DMS 273 (cell line): ENCODE measurements at regions not wholly inside any gene's neighbourhood (a gene's known extent, or its start where the extent isn't known, plus 50 kb on each side); places are given as distances from the start of the nearest gene placed in this dataset.
A peak's percentile ranks its signal among the peaks of the same experiment; 100 is the strongest.
"Not testable (repeated sequence)": the region's sequence is repeated elsewhere in the genome, so short reads cannot be mapped to it uniquely, and the experiment has no call there.

Source experiments
- DNase-seq: peaks from one replicate; lab custom pipeline; 2025; ENCODE audit not compliant: unreplicated experiment; lab: John Stamatoyannopoulos, UW

DNA sequence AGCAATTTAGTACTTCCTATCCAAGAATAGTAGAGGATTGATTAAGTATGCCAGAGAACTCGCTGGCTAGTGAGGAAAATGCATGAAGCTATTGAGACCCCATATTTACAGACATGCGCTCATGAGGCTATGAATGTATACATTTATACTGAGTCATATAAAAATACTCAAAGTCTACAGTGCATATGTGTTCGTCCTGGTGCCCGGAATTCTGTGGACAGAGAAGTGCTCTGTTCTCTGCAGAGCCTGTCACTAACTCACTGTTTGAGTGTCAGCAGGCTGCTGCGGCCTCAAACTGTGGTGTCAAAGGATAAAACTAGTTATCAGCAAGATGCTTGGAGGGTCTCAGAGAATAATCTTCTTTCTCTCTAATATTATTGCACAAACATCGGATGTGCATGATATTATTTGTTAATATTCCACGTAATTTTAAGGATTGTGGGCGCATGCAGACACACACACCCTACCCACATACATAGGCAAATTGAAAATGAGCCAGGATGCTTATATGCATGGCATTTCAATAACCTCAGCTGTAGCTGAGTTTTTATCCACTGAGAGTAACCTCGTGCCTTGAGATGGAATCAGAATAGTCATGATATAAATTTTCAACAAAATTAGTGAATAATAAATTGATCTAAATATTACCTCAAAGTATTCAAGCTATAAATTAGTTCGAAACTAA, 50.0 kb upstream of the TSC22D2 start:
- no peak for DNase-seq

GRCh38 chr3:150357140-150357539, 51.0 kb upstream of the TSC22D2 start:
- DNase-seq = no peak

DNA sequence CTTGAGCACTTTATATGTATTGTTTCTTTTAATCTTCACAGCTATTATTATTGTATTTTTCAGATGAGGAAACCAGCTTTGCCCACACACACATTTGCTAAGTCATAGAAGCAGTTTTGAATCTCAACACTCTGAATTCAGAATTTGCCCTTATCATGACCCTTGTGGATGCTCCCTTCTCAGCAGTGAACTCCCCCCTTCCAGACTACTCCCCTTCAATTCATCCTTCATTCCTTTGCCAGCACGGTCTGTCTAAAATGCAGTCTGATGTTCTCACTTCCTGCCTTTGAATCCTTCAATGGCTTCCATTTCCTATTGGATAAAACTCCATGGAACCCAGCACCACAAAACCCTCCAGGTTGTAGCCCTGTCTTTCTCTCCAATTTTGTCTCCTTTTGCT, 52.5 kb upstream of the TSC22D2 start:
- DNase-seq = no peak

GRCh38 chr3:150352931-150353330, 55.2 kb upstream of the TSC22D2 start:
- DNase-seq = no peak

DNA sequence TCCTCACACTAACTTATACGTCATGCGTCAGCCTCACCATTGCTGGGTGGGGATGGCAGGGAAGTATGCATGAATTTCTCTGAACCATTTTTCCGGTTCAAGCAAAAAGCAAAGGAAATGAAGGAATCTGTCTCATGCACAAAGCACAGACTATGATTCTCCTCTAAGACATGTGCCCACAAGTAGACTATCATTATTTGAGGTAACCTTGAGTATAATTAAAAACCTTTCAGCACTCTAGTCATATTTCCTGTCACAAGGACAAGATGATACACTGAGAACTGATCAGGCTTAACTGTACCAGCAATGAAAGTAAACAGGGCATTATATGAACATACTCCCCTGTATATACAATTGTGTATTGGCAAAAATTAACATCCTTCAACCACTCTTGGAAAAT, 56.7 kb upstream of the TSC22D2 start:
- no peak for DNase-seq

DNA sequence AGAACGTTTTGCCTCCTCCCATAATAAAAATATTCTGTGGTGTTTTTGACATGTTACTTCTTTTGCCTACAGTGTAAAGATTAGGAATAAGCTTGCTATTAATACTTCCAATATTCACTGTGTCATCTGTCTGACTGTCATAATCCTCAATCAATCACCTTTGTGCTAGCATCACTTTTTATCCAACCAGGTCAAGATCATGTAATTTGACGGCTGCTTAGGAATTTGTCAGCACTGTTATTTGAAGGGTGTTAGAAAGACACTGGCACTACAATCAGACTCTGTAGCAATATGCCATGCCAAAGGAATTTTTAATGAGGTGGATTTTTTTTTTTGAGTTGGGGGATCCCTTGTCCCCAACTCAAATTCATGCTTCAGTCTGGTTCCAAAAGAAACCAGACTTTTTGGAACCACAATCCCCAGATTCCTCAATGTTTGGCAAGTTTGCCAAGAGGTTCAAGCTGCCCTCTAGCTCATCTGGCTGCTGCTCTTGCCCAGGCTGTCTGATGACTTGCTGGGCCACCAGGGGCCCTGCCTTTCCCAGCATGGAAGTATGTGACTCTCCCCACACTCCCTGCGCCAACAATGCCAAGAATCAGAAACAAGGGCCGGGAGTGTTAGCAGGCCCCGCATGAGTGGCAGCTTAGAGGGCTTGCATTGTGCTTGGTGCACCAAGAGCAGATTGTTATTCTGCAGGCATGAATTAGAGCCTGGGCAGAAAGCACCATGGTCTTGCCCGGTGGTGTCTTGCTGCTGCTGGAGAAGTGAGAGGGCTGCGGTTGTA, 58.6 kb upstream of the TSC22D2 start:
- DNase-seq = no peak

GRCh38 chr3:150348500-150348899, 59.6 kb upstream of the TSC22D2 start:
- DNase-seq = no peak

DNA sequence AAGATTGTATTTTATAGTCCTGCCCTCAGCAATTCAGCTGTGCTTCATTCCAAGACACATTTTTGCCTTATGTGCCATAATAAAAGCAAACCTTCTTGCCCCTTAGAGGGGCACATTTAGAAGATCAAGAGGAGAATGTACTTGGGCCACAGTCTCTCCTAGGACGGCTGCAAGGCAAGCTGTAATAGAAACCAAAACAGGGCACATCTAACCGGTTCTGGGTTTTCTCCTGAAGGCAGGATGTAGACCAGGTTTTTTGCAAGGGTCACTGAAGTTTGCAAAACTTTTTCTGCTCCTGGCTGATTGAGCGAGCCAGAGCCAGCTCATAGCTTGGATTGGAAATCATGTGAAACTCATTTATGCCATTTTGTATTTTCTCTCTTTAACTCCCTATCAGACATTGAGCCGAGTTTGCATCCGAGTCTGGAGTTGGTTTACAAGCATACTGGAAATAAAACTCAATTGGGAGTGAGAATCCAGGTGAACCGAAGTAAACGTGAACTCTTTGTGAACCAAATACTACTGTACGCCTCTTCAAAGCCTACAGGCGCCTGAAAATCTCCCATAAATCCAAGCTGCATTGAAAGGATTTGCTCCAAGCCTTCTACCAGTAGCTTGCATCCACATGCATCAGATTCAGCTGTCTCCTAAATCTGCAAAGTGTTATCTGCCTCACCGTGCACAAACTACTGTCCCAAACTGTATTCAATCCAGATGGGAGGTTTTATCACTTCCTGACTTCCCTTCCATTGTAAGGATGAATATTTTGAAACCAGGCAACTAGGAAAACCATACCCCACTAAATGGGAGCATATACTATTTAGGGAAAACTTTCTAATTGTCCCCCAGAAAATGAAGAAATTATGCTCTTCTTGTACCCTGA, 60.9 kb upstream of the TSC22D2 start:
- DNase-seq = no peak

DNA sequence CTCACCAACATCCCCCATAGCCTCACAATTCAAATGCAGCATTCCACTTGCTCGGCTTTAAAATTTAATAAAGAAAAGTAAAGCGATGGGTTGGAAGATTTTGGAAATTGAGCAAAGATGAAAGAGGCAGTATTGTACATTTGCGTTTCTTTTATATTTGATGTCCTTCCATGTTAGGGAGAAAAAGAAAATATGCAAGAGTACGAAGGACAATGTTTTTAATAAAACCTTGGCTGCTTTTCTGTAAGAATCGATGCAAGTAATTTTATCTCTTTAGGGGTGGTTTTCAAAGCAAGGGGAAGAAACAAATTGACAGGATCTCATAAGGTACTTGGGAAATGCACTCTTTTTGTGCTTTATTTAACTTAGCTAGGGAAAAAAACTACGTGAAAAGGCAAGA, 61.8 kb upstream of the TSC22D2 start:
- DNase-seq = no peak

DNA sequence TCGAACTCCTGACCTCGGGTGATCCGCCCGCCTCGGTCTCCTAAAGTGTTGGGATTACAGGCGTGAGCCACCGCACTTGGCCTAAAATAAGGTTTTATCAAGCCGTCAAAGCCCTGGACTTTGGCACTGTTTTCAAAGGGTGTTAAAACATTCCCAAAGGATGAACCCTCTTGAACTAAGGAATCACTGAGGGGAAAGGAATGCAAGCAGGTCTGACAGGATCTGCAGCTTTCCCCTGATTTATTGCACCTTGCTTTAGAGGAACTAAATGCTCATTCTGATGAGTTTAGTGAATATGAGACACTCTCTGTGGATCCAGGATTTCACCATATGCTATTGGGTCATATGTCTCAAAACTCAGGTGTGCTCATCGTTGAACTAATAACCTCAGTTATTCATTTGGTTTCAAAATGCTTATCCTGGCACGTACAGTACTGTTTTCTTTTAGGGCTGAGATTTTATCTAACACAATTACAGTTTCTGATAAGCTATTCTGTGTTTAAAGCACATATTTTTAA, 63.0 kb upstream of the TSC22D2 start:
- no peak for DNase-seq

- DNase-seq = no peak
Observed at GRCh38 chr3:150344079-150344759, 63.9 kb upstream of the TSC22D2 start.

DNA sequence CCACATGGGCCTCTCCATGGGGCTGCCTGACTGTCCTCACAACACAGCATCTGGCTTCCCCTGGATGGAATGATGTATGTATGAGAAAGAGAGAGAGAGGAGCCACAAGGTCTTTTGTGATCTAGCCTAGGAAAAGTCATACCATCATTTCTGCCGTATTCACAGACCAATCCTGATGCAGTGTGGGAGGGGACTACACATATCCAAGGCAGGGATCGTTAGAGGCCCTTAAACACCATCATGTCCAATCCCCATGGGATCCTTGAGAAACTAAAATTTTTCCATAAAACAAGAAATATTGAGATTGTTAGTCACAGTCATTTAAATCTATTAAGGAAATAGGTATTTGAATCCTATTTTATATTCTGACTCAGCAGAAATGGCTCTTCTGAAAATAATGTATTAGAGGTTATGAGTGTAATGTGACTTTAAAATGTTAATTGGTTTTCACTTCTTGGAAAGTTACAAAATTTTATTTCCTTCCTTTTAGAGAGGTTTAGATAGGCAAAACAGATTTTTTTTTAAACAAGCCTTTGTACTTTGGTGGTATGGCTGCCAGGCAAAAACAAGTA, 65.1 kb upstream of the TSC22D2 start:
- DNase-seq = peak; percentile 39

- peak; percentile 29 for DNase-seq
Observed at GRCh38 chr3:150341891-150342290, 66.2 kb upstream of the TSC22D2 start.

DNA sequence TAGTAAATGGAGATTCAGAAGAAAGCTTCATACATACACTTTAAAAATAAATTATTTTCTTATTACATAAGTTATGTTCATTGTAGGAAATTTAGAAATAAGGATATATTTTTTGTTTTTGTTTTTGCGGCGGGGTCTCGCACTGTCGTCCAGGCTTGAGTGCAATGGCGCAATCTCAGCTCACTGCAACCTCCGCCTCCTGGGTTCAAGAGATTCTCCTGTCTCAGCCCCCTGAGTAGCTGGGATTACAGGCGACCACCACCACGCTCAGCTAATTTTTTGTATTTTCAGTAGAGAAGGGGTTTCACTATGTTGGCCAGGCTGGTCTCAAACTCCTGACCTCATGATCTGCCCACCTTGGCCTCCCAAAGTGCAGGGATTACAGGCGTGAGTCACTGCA, 71.7 kb upstream of the TSC22D2 start:
- not testable (repeated sequence) for DNase-seq

GRCh38 chr3:150335631-150336030, 72.5 kb upstream of the TSC22D2 start:
- no peak for DNase-seq

- DNase-seq = no peak
Observed at GRCh38 chr3:150334974-150335373, 73.1 kb upstream of the TSC22D2 start.

GRCh38 chr3:150333477-150333876, 74.6 kb upstream of the TSC22D2 start:
- DNase-seq = no peak

GRCh38 chr3:150331978-150332568, 76.0 kb upstream of the TSC22D2 start:
- no peak for DNase-seq

DNA sequence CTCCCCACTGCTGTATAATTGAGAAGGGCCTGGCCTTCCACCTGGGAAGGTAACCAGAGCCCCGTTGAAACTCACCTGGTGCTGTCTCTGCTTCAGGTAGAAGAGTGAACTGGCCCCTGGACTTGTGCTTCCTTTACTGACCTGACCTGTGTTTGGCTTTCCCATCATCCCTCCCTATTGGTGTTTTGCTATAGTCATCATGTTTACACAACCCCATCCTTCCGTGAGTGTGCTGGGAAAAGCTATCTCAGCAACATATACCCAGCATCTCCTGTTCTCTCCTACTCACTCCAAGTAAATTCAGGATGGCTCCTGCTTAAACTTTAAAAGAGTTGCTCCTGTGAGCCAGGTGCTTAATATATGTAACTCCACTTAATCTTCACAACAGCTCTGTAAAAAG, 77.2 kb upstream of the TSC22D2 start:
- no peak for DNase-seq

GRCh38 chr3:150330174-150330573, 77.9 kb upstream of the TSC22D2 start:
- DNase-seq = no peak
